ENCODE measurements at regions not wholly inside any gene's neighbourhood (a gene's known extent, or its start where the extent isn't known, plus 50 kb on each side); places are given as distances from the start of the nearest gene placed in this dataset.

GRCh38 chr5:6309949-6310348 lies 68.4 kb downstream of the MED10 start:
- WGBS, 2 donors, result 65% methylated on average over 2 of the region's 2 CpGs
- H3K4me3 ChIP-seq (ENCODE audit: low read depth, poor library complexity, severe bottlenecking), result no peak overlapping the region
- DNase-seq (ENCODE audit: low spot score in 2 of 2), result no peak
- intact Hi-C loops (cut with DNase I; ENCODE audit: low total_unique reads), result no loop called here
- TF ChIP-seq CTCF (IDR thresholded peaks at IDR 0.05) (no peak), POLR2A (IDR thresholded peaks at IDR 0.05) (no peak)

GRCh38 chr5:6308683-6309082 lies 69.7 kb downstream of the MED10 start:
- DNase-seq (ENCODE audit: low spot score in 2 of 2), result no peak
- intact Hi-C loops (cut with DNase I; ENCODE audit: low total_unique reads), result no loop called here
- no peak for TF ChIP-seq CTCF (IDR thresholded peaks at IDR 0.05)
- no peak for TF ChIP-seq POLR2A (IDR thresholded peaks at IDR 0.05)
- H3K4me3 ChIP-seq (ENCODE audit: low read depth, poor library complexity, severe bottlenecking), result no peak overlapping the region
- WGBS, 2 donors, result 89% methylated on average over 5 of the region's 5 CpGs

GRCh38 chr5:6307304-6307703 lies 71.0 kb downstream of the MED10 start:
- TF ChIP-seq CTCF (IDR thresholded peaks at IDR 0.05) (no peak), POLR2A (IDR thresholded peaks at IDR 0.05) (no peak)
- no peak overlapping the region for H3K4me3 ChIP-seq (ENCODE audit: low read depth, poor library complexity, severe bottlenecking)
- WGBS, 2 donors, result 51 to 63% methylated on average over 5 of the region's 5 CpGs
- DNase-seq (ENCODE audit: low spot score in 2 of 2), result no peak
- intact Hi-C loops (cut with DNase I; ENCODE audit: low total_unique reads), result no loop called here

GRCh38 chr5:6305853-6306252 lies 72.5 kb downstream of the MED10 start:
- WGBS, 2 donors, result 46 to 57% methylated on average over 6 of the region's 6 CpGs
- H3K4me3 ChIP-seq (ENCODE audit: low read depth, poor library complexity, severe bottlenecking), result no peak overlapping the region
- no peak for DNase-seq (ENCODE audit: low spot score in 2 of 2)
- TF ChIP-seq POLR2A (IDR thresholded peaks at IDR 0.05) (no peak), CTCF (IDR thresholded peaks at IDR 0.05) (no peak)
- intact Hi-C loops (cut with DNase I; ENCODE audit: low total_unique reads), result no loop called here

DNA sequence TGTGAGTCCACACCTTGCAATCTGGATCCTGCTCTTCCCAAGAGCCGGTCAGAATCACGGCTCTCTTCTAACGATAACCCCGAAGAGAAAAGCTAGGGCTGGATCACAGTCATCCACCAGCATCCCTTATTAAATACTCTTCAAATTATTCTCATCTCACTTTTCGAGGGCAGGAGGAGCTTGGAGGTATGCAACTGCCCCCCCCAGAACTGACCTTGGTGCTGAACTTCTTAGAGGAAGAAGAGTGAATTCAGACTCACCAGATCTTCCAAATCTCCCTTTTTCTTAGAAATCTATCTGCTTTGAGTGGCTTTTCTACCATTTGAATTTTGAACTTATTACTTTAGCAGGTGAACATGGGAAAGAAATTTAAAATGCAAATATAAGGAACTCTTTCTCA lies 75.7 kb downstream of the MED10 start:
- WGBS, 2 donors, result 44 to 65% methylated on average over 5 of the region's 5 CpGs
- intact Hi-C loops (cut with DNase I; ENCODE audit: low total_unique reads), result no loop called here
- H3K4me3 ChIP-seq (ENCODE audit: low read depth, poor library complexity, severe bottlenecking), result no peak overlapping the region
- TF ChIP-seq POLR2A (IDR thresholded peaks at IDR 0.05) (no peak), CTCF (IDR thresholded peaks at IDR 0.05) (no peak)
- no peak for DNase-seq (ENCODE audit: low spot score in 2 of 2)

DNA sequence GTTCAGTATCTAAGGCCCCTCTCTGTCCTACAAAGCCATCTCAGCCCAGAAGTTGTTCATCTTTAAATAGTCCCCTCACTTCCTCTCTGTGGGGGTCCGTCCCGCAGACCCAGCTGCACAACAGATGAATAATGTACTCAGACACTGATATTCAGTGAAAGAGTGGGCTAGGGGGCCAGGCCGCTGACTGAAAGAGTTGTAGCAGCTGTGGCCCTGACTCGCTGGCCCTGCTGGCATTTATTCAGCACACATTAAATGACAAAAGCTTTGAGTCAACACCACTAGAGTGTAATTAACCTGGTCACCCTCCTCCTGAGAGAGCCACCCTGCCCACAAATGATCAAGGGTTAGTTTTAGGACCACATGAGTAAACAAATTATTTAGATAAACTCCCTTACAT lies 76.3 kb downstream of the MED10 start:
- H3K4me3 ChIP-seq (ENCODE audit: low read depth, poor library complexity, severe bottlenecking), result no peak overlapping the region
- DNase-seq (ENCODE audit: low spot score in 2 of 2), result no peak
- TF ChIP-seq POLR2A (IDR thresholded peaks at IDR 0.05), result no peak
- no peak for TF ChIP-seq CTCF (IDR thresholded peaks at IDR 0.05)
- intact Hi-C loops (cut with DNase I; ENCODE audit: low total_unique reads), result no loop called here
- 34 to 42% methylated on average over 4 of the region's 4 CpGs for WGBS, 2 donors
